Neural cell (in vitro differentiated cells): ENCODE measurements at regions not wholly inside any gene's neighbourhood (a gene's known extent, or its start where the extent isn't known, plus 50 kb on each side); places are given as distances from the start of the nearest gene placed in this dataset.

ENCODE experiments used
- H2AFZ ChIP-seq: fragments of 200-600, 300-800 bp; sonication (generic), shearing (Covaris generic); 2 replicates; pipeline ENCODE4 v1.6.0; 2014; ENCODE audit warnings: low read depth, mild to moderate bottlenecking, antibody characterized with exemption, low read length, moderate library complexity
- H3F3A ChIP-seq: fragments of 200-600 bp; shearing (Covaris generic); 2 replicates; pipeline ENCODE4 v1.6.1; 2016; ENCODE audit warnings: mild to moderate bottlenecking, moderate library complexity, mixed read lengths, antibody characterized with exemption, low read length; ENCODE audit not compliant: insufficient read depth, poor library complexity, severe bottlenecking
- H3K27ac ChIP-seq: fragments of 200-600, 300-800 bp; sonication (generic), shearing (Covaris generic); 2 replicates; pipeline ENCODE4 v1.5.1; 2014; ENCODE audit warnings: mild to moderate bottlenecking, low read length, moderate library complexity
- H3K27me3 ChIP-seq: fragments of 300-800, 200-600 bp; sonication (generic), shearing (Covaris generic); 2 replicates; pipeline ENCODE4 v1.6.0; 2014; ENCODE audit warnings: mild to moderate bottlenecking, low read depth, low read length, moderate library complexity; ENCODE audit not compliant: insufficient read depth
- H3K36me3 ChIP-seq: fragments of 300-800, 200-600 bp; sonication (generic), shearing (Covaris generic); 2 replicates; pipeline ENCODE4 v1.5.1; 2014; ENCODE audit warnings: mild to moderate bottlenecking, antibody characterized with exemption, low read length, moderate library complexity; ENCODE audit not compliant: insufficient read depth
- H3K4me2 ChIP-seq: fragments of 300-800, 200-600 bp; sonication (generic), shearing (Covaris generic); 2 replicates; pipeline ENCODE4 v1.6.0; 2014; ENCODE audit warnings: mild to moderate bottlenecking, low read length
- H3K4me3 ChIP-seq: fragments of 300-800, 200-600 bp; sonication (generic), shearing (Covaris generic); 2 replicates; pipeline ENCODE4 v1.5.1; 2014; ENCODE audit warnings: mild to moderate bottlenecking, low read length, moderate library complexity
- H3K79me2 ChIP-seq: fragments of 200-600 bp; shearing (Covaris generic); replicated peaks from 2 replicates; pipeline ENCODE4 v1.6.0; 2014; ENCODE audit warnings: mild to moderate bottlenecking, low read length, moderate library complexity; ENCODE audit not compliant: insufficient read depth
- H3K9ac ChIP-seq: fragments of 300-800, 200-600 bp; sonication (generic), shearing (Covaris generic); 2 replicates; pipeline ENCODE4 v1.6.1; 2016; ENCODE audit warnings: mild to moderate bottlenecking, low read length, mixed read lengths
- H3K9me2 ChIP-seq: fragments of 200-600 bp; shearing (Covaris generic); 2 replicates; pipeline ENCODE4 v1.6.1; 2016; ENCODE audit warnings: mild to moderate bottlenecking, low read length, mixed read lengths; ENCODE audit not compliant: insufficient read depth
- H3K9me3 ChIP-seq: fragments of 200-600, 300-800 bp; sonication (generic), shearing (Covaris generic); 2 replicates; pipeline ENCODE4 v1.6.1; 2016; ENCODE audit warnings: mild to moderate bottlenecking, mixed run types, low read length, moderate library complexity, mixed read lengths
- H4K20me1 ChIP-seq: fragments of 200-600 bp; shearing (Covaris generic); 2 replicates; pipeline ENCODE4 v1.6.1; 2016; ENCODE audit warnings: mild to moderate bottlenecking, mixed run types; ENCODE audit not compliant: insufficient read depth
- EP300 ChIP-seq: fragments of 450-650 bp; conservative IDR thresholded peaks from 2 replicates; pipeline ENCODE4 v1.6.1; 2014; ENCODE audit warnings: antibody characterized with exemption, mild to moderate bottlenecking, moderate library complexity; ENCODE audit not compliant: poor library complexity, severe bottlenecking
- EZH2 ChIP-seq: fragments of 200-600, 300-800 bp; shearing (Covaris generic), sonication (generic); IDR thresholded peaks from 2 replicates; pipeline ENCODE4 v1.6.1; 2014; ENCODE audit warnings: antibody characterized with exemption, low read length, borderline replicate concordance, mild to moderate bottlenecking; ENCODE audit not compliant: insufficient read depth, poor library complexity, severe bottlenecking
- MXI1 ChIP-seq: fragments of 450-650 bp; conservative IDR thresholded peaks from 2 replicates; pipeline ENCODE4 v1.6.1; 2014; ENCODE audit warnings: antibody characterized with exemption, mild to moderate bottlenecking; ENCODE audit not compliant: poor library complexity, severe bottlenecking
- POLR2AphosphoS5 ChIP-seq: IDR thresholded peaks from 2 replicates; pipeline ENCODE4 v1.6.1; 2012
- RAD21 ChIP-seq: fragments of 450-650 bp; conservative IDR thresholded peaks from 2 replicates; pipeline ENCODE4 v1.6.1; 2014; ENCODE audit warnings: antibody characterized with exemption, mild to moderate bottlenecking, moderate library complexity
- REST ChIP-seq: IDR thresholded peaks from 2 replicates; pipeline ENCODE4 v1.6.1; 2012; ENCODE audit warnings: borderline replicate concordance
- SMC3 ChIP-seq: fragments of 450-650 bp; conservative IDR thresholded peaks from 2 replicates; pipeline ENCODE4 v1.6.1; 2014; ENCODE audit warnings: antibody characterized with exemption, mild to moderate bottlenecking, moderate library complexity; ENCODE audit not compliant: poor library complexity
- TAF1 ChIP-seq: IDR thresholded peaks from 2 replicates; pipeline ENCODE4 v1.6.1; 2012; ENCODE audit warnings: low read depth
- TF ChIP-seq, protein P1 (sequence below): fragments of 450-650 bp; IDR thresholded peaks from 2 replicates; pipeline ENCODE4 v1.5.1; 2014; ENCODE audit warnings: antibody characterized with exemption, mild to moderate bottlenecking, moderate library complexity; ENCODE audit not compliant: poor library complexity, severe bottlenecking

DNA sequence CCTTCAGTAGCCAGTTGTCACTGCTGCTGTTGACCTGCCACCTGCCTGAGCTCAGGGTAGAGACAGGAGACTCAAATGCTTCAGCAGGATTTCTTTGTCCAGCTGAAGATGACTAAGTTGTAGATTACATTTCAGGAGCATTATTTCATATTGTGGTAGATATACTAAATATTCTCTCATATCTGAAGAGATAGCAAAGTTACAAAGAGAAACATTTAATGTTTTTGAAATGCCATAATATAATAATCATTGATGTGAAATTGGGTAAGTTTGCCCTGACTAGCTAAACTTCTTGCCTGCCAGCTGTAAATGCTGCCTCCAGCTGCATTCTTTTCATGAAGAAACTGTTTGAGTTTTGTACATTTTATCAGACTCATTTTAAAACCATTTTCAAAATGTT lies 247.6 kb upstream of the CNKSR2 start:
- Histone ChIP-seq H3K4me3 (no peak overlapping the region), H3K9me3 (no peaks in the 10 kb centered on the region), H3K27ac (no peak overlapping the region), H2AFZ (no peak overlapping the region), H3K9ac (no peak overlapping the region), H3K79me2 (no peaks in the 10 kb centered on the region), H3K36me3 (no peaks in the 10 kb centered on the region), H3F3A (no peaks in the 10 kb centered on the region), H4K20me1 (no peaks in the 10 kb centered on the region), H3K27me3 (no peaks in the 10 kb centered on the region), H3K9me2 (no peaks in the 10 kb centered on the region), H3K4me2 (no peak overlapping the region)
- TF ChIP-seq, protein P1, sequence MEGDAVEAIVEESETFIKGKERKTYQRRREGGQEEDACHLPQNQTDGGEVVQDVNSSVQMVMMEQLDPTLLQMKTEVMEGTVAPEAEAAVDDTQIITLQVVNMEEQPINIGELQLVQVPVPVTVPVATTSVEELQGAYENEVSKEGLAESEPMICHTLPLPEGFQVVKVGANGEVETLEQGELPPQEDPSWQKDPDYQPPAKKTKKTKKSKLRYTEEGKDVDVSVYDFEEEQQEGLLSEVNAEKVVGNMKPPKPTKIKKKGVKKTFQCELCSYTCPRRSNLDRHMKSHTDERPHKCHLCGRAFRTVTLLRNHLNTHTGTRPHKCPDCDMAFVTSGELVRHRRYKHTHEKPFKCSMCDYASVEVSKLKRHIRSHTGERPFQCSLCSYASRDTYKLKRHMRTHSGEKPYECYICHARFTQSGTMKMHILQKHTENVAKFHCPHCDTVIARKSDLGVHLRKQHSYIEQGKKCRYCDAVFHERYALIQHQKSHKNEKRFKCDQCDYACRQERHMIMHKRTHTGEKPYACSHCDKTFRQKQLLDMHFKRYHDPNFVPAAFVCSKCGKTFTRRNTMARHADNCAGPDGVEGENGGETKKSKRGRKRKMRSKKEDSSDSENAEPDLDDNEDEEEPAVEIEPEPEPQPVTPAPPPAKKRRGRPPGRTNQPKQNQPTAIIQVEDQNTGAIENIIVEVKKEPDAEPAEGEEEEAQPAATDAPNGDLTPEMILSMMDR, result no peak
- no peak for TF ChIP-seq POLR2AphosphoS5
- no peak for TF ChIP-seq EP300
- TF ChIP-seq SMC3, result no peak
- no peak for TF ChIP-seq MXI1
- no peak for TF ChIP-seq RAD21
- TF ChIP-seq TAF1, result no peak
- TF ChIP-seq EZH2, result no peak
- TF ChIP-seq REST, result no peak

GRCh38 chrX:21131346-21131745 lies 242.9 kb upstream of the CNKSR2 start:
- Histone ChIP-seq H3K27ac (no peak overlapping the region), H3K9ac (no peak overlapping the region), H3K4me2 (no peak overlapping the region), H3K9me2 (no peaks in the 10 kb centered on the region), H3K4me3 (no peak overlapping the region), H3K79me2 (no peaks in the 10 kb centered on the region), H3K36me3 (no peaks in the 10 kb centered on the region), H3K27me3 (no peaks in the 10 kb centered on the region), H2AFZ (no peak overlapping the region), H3K9me3 (no peaks in the 10 kb centered on the region), H3F3A (no peaks in the 10 kb centered on the region), H4K20me1 (no peaks in the 10 kb centered on the region)
- TF ChIP-seq REST (no peak), MXI1 (no peak), POLR2AphosphoS5 (no peak), TAF1 (no peak), EZH2 (no peak)
- TF ChIP-seq, protein P1, result no peak
